ENCODE measurements at regions not wholly inside any gene's neighbourhood (a gene's known extent, or its start where the extent isn't known, plus 50 kb on each side); places are given as distances from the start of the nearest gene placed in this dataset.

DNA sequence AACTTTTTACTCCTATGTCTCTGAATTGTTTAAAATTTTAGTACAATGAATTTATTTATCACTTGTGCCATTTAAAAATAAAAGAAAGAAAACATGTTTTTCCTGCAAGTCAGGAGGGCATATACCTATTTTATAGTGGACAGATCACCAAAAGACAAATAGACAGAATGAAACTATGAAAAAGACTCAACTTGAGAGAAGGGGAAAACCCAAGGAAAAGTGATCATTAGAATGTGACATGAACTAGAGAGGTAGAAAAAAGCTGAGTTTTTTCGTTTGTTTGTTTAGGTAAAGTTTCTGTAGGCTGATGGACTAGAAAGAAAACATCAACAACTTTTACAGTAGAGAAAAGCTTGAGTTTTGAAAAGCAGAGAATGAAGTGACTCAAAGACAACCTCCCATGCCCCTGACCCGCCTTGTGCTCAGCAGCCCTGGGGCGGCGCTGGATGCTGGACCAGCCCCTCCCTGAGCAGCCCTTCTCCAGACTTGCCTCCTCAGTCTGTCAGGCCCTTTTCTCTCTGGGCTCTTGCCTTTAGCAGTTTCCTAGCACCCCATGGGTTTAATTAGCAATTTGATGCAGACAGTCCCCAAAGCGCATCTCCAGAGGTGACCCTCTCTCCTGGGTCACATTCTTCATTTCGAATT is 95.1 kb upstream of the ARID2 start:
- TF ChIP-seq, protein P1, sequence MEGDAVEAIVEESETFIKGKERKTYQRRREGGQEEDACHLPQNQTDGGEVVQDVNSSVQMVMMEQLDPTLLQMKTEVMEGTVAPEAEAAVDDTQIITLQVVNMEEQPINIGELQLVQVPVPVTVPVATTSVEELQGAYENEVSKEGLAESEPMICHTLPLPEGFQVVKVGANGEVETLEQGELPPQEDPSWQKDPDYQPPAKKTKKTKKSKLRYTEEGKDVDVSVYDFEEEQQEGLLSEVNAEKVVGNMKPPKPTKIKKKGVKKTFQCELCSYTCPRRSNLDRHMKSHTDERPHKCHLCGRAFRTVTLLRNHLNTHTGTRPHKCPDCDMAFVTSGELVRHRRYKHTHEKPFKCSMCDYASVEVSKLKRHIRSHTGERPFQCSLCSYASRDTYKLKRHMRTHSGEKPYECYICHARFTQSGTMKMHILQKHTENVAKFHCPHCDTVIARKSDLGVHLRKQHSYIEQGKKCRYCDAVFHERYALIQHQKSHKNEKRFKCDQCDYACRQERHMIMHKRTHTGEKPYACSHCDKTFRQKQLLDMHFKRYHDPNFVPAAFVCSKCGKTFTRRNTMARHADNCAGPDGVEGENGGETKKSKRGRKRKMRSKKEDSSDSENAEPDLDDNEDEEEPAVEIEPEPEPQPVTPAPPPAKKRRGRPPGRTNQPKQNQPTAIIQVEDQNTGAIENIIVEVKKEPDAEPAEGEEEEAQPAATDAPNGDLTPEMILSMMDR (conservative IDR thresholded peaks at IDR 0.05; ENCODE audit: low read depth, low read length), result no peak
- no peak for TF ChIP-seq EZH2 (IDR thresholded peaks at IDR 0.05; ENCODE audit: borderline replicate concordance, low read depth, low read length, poor library complexity, severe bottlenecking)

All from A673 (cell line).